Chondrocyte (in vitro differentiated cells): ENCODE measurements at regions not wholly inside any gene's neighbourhood (a gene's known extent, or its start where the extent isn't known, plus 50 kb on each side); places are given as distances from the start of the nearest gene placed in this dataset.

Source experiments
- DNase-seq: peaks from one replicate; pipeline ENCODE4 v3.0.0; 2021; ENCODE audit warnings: mixed read lengths, low spot score
- H3K27ac Mint-ChIP-seq: one replicate; pipeline ENCODE4 v1.8.0; 2021; ENCODE audit warnings: mild to moderate bottlenecking, moderate library complexity, mixed read lengths; ENCODE audit not compliant: unreplicated experiment
- H3K27me3 Mint-ChIP-seq: 2 replicates; pipeline ENCODE4 v1.8.0; 2021; ENCODE audit warnings: low read depth, mixed read lengths
- H3K36me3 Mint-ChIP-seq: 2 replicates; pipeline ENCODE4 v1.8.0; 2021; ENCODE audit warnings: low read depth, mixed read lengths
- H3K4me1 Mint-ChIP-seq: 2 replicates; pipeline ENCODE4 v1.8.0; 2021; ENCODE audit warnings: low read depth, mild to moderate bottlenecking, mixed read lengths
- H3K4me3 Mint-ChIP-seq: one replicate; pipeline ENCODE4 v1.8.0; 2021; ENCODE audit warnings: mild to moderate bottlenecking, moderate library complexity, mixed read lengths; ENCODE audit not compliant: unreplicated experiment
- H3K9me3 Mint-ChIP-seq: 2 replicates; pipeline ENCODE4 v1.8.0; 2021; ENCODE audit warnings: low read depth, mixed read lengths
- CTCF ChIP-seq: fragments of 200-600 bp; sonication (generic); IDR thresholded peaks from 2 replicates; pipeline ENCODE4 v1.5.0; 2021; ENCODE audit warnings: antibody characterized with exemption, mild to moderate bottlenecking, moderate library complexity

GRCh38 chr6:168942646-168943045 is 311.0 kb downstream of the THBS2 start:
- Mint-ChIP-seq H3K27me3 (peaks cover 11% of the 10 kb centered on the region), H3K27ac (no peak overlapping the region), H3K4me1 (peaks cover 4% of the 10 kb centered on the region), H3K9me3 (no peaks in the 10 kb centered on the region), H3K36me3 (no peaks in the 10 kb centered on the region), H3K4me3 (no peak overlapping the region)
- TF ChIP-seq CTCF: no peak
- no peak for DNase-seq

GRCh38 chr6:168941036-168941435 is 312.6 kb downstream of the THBS2 start:
- Mint-ChIP-seq H3K4me1 (peaks cover 19% of the 10 kb centered on the region), H3K27me3 (peaks cover 4% of the 10 kb centered on the region), H3K27ac (no peak overlapping the region), H3K9me3 (no peaks in the 10 kb centered on the region), H3K4me3 (no peak overlapping the region), H3K36me3 (no peaks in the 10 kb centered on the region)
- DNase-seq: no peak
- TF ChIP-seq CTCF: no peak

GRCh38 chr6:168939796-168940195 is 313.9 kb downstream of the THBS2 start:
- Mint-ChIP-seq H3K4me1 (peaks cover 21% of the 10 kb centered on the region), H3K36me3 (no peaks in the 10 kb centered on the region), H3K27me3 (peaks cover 2% of the 10 kb centered on the region), H3K4me3 (no peak overlapping the region), H3K9me3 (no peaks in the 10 kb centered on the region), H3K27ac (no peak overlapping the region)
- TF ChIP-seq CTCF: no peak
- DNase-seq: no peak

- Mint-ChIP-seq H3K9me3 (no peaks in the 10 kb centered on the region), H3K4me3 (no peak overlapping the region), H3K4me1 (peaks cover 21% of the 10 kb centered on the region), H3K36me3 (no peaks in the 10 kb centered on the region), H3K27ac (no peak overlapping the region), H3K27me3 (peaks cover 2% of the 10 kb centered on the region)
- DNase-seq: no peak
- no peak for TF ChIP-seq CTCF
These were observed 314.6 kb downstream of the THBS2 start for GRCh38 chr6:168939041-168939440.

GRCh38 chr6:168938546-168938945 is 315.1 kb downstream of the THBS2 start:
- no peak for DNase-seq
- Mint-ChIP-seq H3K27me3 (peaks cover 2% of the 10 kb centered on the region), H3K36me3 (no peaks in the 10 kb centered on the region), H3K4me1 (peaks cover 21% of the 10 kb centered on the region), H3K27ac (no peak overlapping the region), H3K4me3 (no peak overlapping the region), H3K9me3 (no peaks in the 10 kb centered on the region)
- TF ChIP-seq CTCF: no peak
